Activated T-cell treated with anti-CD3 and anti-CD28 coated beads, Interleukin-2, amount 50 U/mL, for 72 hours (primary cell): ENCODE measurements at regions not wholly inside any gene's neighbourhood (a gene's known extent, or its start where the extent isn't known, plus 50 kb on each side); places are given as distances from the start of the nearest gene placed in this dataset.
"Not testable (repeated sequence)": the region's sequence is repeated elsewhere in the genome, so short reads cannot be mapped to it uniquely, and the experiment has no call there.

Experiments used
- ATAC-seq, 2 donors: fragments of 150-1000 bp; cut with Tn5 transposase; replicated peaks in 1 of 2; 2 replicates each; pipeline ENCODE4 v1.10.0; 2021; ENCODE audit warnings: moderate library complexity in 2 of 2, mild to moderate bottlenecking in 1 of 2
- DNase-seq, 2 donors: peaks; one replicate each; pipeline ENCODE4 v3.0.0; 2021 to 2022; ENCODE audit warnings: mixed read lengths in 1 of 2
- H3K27ac Mint-ChIP-seq: one replicate; pipeline ENCODE4 v1.8.0; 2022; ENCODE audit warnings: mild to moderate bottlenecking, moderate library complexity, mixed read lengths
- H3K27me3 Mint-ChIP-seq: one replicate; pipeline ENCODE4 v1.8.0; 2022; ENCODE audit warnings: low read depth, mixed read lengths
- H3K36me3 Mint-ChIP-seq, 2 donors: one replicate each; pipeline ENCODE4 v1.8.0; 2022; ENCODE audit warnings: mixed read lengths in 2 of 2, mild to moderate bottlenecking in 1 of 2; ENCODE audit not compliant: insufficient read depth in 2 of 2
- H3K4me1 Mint-ChIP-seq: one replicate; pipeline ENCODE4 v1.8.0; 2022; ENCODE audit warnings: low read depth, mixed read lengths
- H3K4me3 Mint-ChIP-seq, 2 donors: one replicate each; pipeline ENCODE4 v1.8.0; 2022; ENCODE audit warnings: mild to moderate bottlenecking in 2 of 2, mixed read lengths in 2 of 2, moderate library complexity in 2 of 2
- H3K9me3 Mint-ChIP-seq, 2 donors: one replicate each; pipeline ENCODE4 v1.8.0; 2022; ENCODE audit warnings: mixed read lengths in 2 of 2

- Mint-ChIP-seq H3K27ac (no peak overlapping the region), H3K4me1 (no peaks in the 10 kb centered on the region), H3K36me3 (no peaks in the 10 kb centered on the region), H3K4me3 (no peak overlapping the region), H3K27me3 (peaks cover 14% of the 10 kb centered on the region), H3K9me3 (no peaks in the 10 kb centered on the region)
- ATAC-seq (peak in 1 of 2 donors; percentile 52), DNase-seq (peak; percentile 1 to 17)
Measured at GRCh38 chr3:39668420-39668819, 141.0 kb upstream of the MYRIP start.

GRCh38 chr3:39671116-39671515 lies 138.3 kb upstream of the MYRIP start:
- H3K9me3 Mint-ChIP-seq = peaks cover 0 to 5% of the 10 kb centered on the region in 2 donors
- H3K27me3 Mint-ChIP-seq = peaks cover 8% of the 10 kb centered on the region
- no peak for ATAC-seq
- no peak for DNase-seq
- H3K4me1 Mint-ChIP-seq = no peaks in the 10 kb centered on the region
- H3K4me3 Mint-ChIP-seq = no peak overlapping the region
- H3K27ac Mint-ChIP-seq = no peak overlapping the region
- no peaks in the 10 kb centered on the region for H3K36me3 Mint-ChIP-seq

- Mint-ChIP-seq H3K4me3 (no peak overlapping the region), H3K9me3 (peaks cover 0 to 5% of the 10 kb centered on the region in 2 donors), H3K36me3 (no peaks in the 10 kb centered on the region), H3K27ac (no peak overlapping the region), H3K4me1 (no peaks in the 10 kb centered on the region), H3K27me3 (peaks cover 8% of the 10 kb centered on the region)
- no peak for ATAC-seq
- no peak for DNase-seq
Measured at GRCh38 chr3:39671600-39671999, 137.8 kb upstream of the MYRIP start.

GRCh38 chr3:39705351-39705900 lies 104.0 kb upstream of the MYRIP start:
- DNase-seq = no peak
- H3K4me1 Mint-ChIP-seq = no peaks in the 10 kb centered on the region
- no peaks in the 10 kb centered on the region for H3K36me3 Mint-ChIP-seq
- H3K27me3 Mint-ChIP-seq = no peaks in the 10 kb centered on the region
- H3K27ac Mint-ChIP-seq = no peak overlapping the region
- ATAC-seq = no peak
- no peak overlapping the region for H3K4me3 Mint-ChIP-seq
- H3K9me3 Mint-ChIP-seq = no peaks in the 10 kb centered on the region

- DNase-seq = peak in 1 of 2 donors; percentile 11
- Mint-ChIP-seq H3K4me1 (no peaks in the 10 kb centered on the region), H3K4me3 (no peak overlapping the region), H3K27me3 (no peaks in the 10 kb centered on the region), H3K36me3 (no peaks in the 10 kb centered on the region), H3K27ac (no peak overlapping the region), H3K9me3 (no peaks in the 10 kb centered on the region)
- ATAC-seq = no peak
Measured at GRCh38 chr3:39707314-39707909, 102.0 kb upstream of the MYRIP start.

- no peak for ATAC-seq
- Mint-ChIP-seq H3K4me3 (no peak overlapping the region), H3K9me3 (no peaks in the 10 kb centered on the region), H3K27me3 (no peaks in the 10 kb centered on the region), H3K36me3 (no peaks in the 10 kb centered on the region), H3K27ac (no peak overlapping the region), H3K4me1 (no peaks in the 10 kb centered on the region)
- DNase-seq = no peak
Measured at GRCh38 chr3:39712413-39713048, 96.9 kb upstream of the MYRIP start.

GRCh38 chr3:39713341-39713740 lies 96.1 kb upstream of the MYRIP start:
- not testable (repeated sequence) for DNase-seq, H3K36me3 Mint-ChIP-seq, ATAC-seq, H3K9me3 Mint-ChIP-seq, H3K4me3 Mint-ChIP-seq, H3K27me3 Mint-ChIP-seq, H3K27ac Mint-ChIP-seq, H3K4me1 Mint-ChIP-seq

GRCh38 chr3:39716849-39717248 lies 92.6 kb upstream of the MYRIP start:
- Mint-ChIP-seq H3K27ac (no peak overlapping the region), H3K27me3 (peaks cover 5% of the 10 kb centered on the region), H3K4me1 (no peaks in the 10 kb centered on the region), H3K9me3 (no peaks in the 10 kb centered on the region), H3K4me3 (no peak overlapping the region), H3K36me3 (no peaks in the 10 kb centered on the region)
- DNase-seq (no peak), ATAC-seq (no peak)

GRCh38 chr3:39718674-39719595 lies 90.5 kb upstream of the MYRIP start:
- Mint-ChIP-seq H3K9me3 (no peaks in the 10 kb centered on the region), H3K4me1 (no peaks in the 10 kb centered on the region), H3K4me3 (no peak overlapping the region), H3K27me3 (peaks cover 5% of the 10 kb centered on the region), H3K27ac (no peak overlapping the region), H3K36me3 (no peaks in the 10 kb centered on the region)
- DNase-seq (no peak), ATAC-seq (peak in 1 of 2 donors; percentile 59)

- H3K36me3 Mint-ChIP-seq = no peaks in the 10 kb centered on the region
- H3K9me3 Mint-ChIP-seq = no peaks in the 10 kb centered on the region
- H3K27ac Mint-ChIP-seq = no peak overlapping the region
- DNase-seq (no peak), ATAC-seq (no peak)
- no peaks in the 10 kb centered on the region for H3K4me1 Mint-ChIP-seq
- H3K27me3 Mint-ChIP-seq = peaks cover 5% of the 10 kb centered on the region
- no peak overlapping the region for H3K4me3 Mint-ChIP-seq
Measured at GRCh38 chr3:39721076-39721475, 88.3 kb upstream of the MYRIP start.

- no peaks in the 10 kb centered on the region for H3K36me3 Mint-ChIP-seq
- DNase-seq (no peak), ATAC-seq (no peak)
- no peak overlapping the region for H3K4me3 Mint-ChIP-seq
- no peaks in the 10 kb centered on the region for H3K4me1 Mint-ChIP-seq
- no peaks in the 10 kb centered on the region for H3K9me3 Mint-ChIP-seq
- no peak overlapping the region for H3K27ac Mint-ChIP-seq
- H3K27me3 Mint-ChIP-seq = no peaks in the 10 kb centered on the region
Measured at GRCh38 chr3:39724233-39724846, 85.1 kb upstream of the MYRIP start.

GRCh38 chr3:39725321-39725720 lies 84.1 kb upstream of the MYRIP start:
- no peak overlapping the region for H3K4me3 Mint-ChIP-seq
- no peak overlapping the region for H3K27ac Mint-ChIP-seq
- H3K36me3 Mint-ChIP-seq = peaks cover 0 to 1% of the 10 kb centered on the region in 2 donors
- DNase-seq (no peak), ATAC-seq (no peak)
- no peaks in the 10 kb centered on the region for H3K9me3 Mint-ChIP-seq
- no peaks in the 10 kb centered on the region for H3K27me3 Mint-ChIP-seq
- no peaks in the 10 kb centered on the region for H3K4me1 Mint-ChIP-seq

GRCh38 chr3:39727415-39727814 lies 82.0 kb upstream of the MYRIP start:
- DNase-seq = no peak
- Mint-ChIP-seq H3K27me3 (no peaks in the 10 kb centered on the region), H3K27ac (no peak overlapping the region)

More at GRCh38 chr3:39727415-39727814, 82.0 kb upstream of the MYRIP start:
- ATAC-seq = peak in 1 of 2 donors; percentile 17
- no peak overlapping the region for H3K4me3 Mint-ChIP-seq
- no peaks in the 10 kb centered on the region for H3K4me1 Mint-ChIP-seq
- peaks cover 0 to 2% of the 10 kb centered on the region in 2 donors for H3K9me3 Mint-ChIP-seq
- peaks cover 0 to 1% of the 10 kb centered on the region in 2 donors for H3K36me3 Mint-ChIP-seq
